ENCODE measurements at regions not wholly inside any gene's neighbourhood (a gene's known extent, or its start where the extent isn't known, plus 50 kb on each side); places are given as distances from the start of the nearest gene placed in this dataset.

DNA sequence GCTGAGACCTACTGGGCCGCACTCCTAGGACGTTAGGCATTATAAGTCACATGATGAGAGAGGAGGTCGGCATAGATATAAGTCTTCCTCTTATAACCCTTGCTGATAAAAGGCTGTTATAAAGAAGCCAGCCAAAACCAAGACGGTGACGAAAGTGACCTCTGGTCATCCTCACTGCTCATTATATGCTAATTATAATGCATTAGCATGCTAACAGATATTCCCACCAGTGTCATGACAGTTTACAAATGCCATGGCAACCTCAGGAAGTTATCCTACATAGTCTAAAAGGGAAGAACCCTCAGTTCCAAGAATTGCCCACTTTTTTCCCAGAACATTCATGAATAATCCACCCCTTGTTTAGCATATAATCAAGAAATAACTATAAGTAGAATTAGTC lies 222.4 kb downstream of the TLE1 start:
- ChIA-PET POLR2A (no interaction called here), CTCF (no interaction called here)
- H3K4me3 ChIP-seq (ENCODE audit: low read length): no peak overlapping the region
- no peaks in the 10 kb centered on the region for H3K27me3 ChIP-seq (ENCODE audit: control insufficient read depth in 2 of 2, insufficient read depth in 2 of 2, low read length in 2 of 2)
- no peaks in the 10 kb centered on the region for H3K4me1 Mint-ChIP-seq
- no peaks in the 10 kb centered on the region for H3K4me1 ChIP-seq (ENCODE audit: control insufficient read depth in 2 of 2, insufficient read depth in 2 of 2, low read length in 2 of 2)
- DNase-seq (no peak), ATAC-seq (no peak)
- H3K9me3 ChIP-seq (ENCODE audit: control insufficient read depth in 2 of 3, low read length in 3 of 3): no peaks in the 10 kb centered on the region
- H3K27ac ChIP-seq (ENCODE audit: low read depth, low read length): no peak overlapping the region
- no peak overlapping the region for H3K27ac Mint-ChIP-seq
- H3K4me3 Mint-ChIP-seq: no peak overlapping the region
- H3K27me3 Mint-ChIP-seq: peaks cover 0 to 11% (median 0%) of the 10 kb centered on the region in 5 donors
- peaks cover 0 to 12% (median 0%) of the 10 kb centered on the region in 11 donors for H3K9me3 Mint-ChIP-seq
- H3K36me3 ChIP-seq (ENCODE audit: control insufficient read depth in 2 of 3, insufficient read depth in 3 of 3, low read length in 3 of 3): no peaks in the 10 kb centered on the region
- no peaks in the 10 kb centered on the region for H3K36me3 Mint-ChIP-seq
- intact Hi-C loops (cut with micrococcal nuclease): no loop called here

DNA sequence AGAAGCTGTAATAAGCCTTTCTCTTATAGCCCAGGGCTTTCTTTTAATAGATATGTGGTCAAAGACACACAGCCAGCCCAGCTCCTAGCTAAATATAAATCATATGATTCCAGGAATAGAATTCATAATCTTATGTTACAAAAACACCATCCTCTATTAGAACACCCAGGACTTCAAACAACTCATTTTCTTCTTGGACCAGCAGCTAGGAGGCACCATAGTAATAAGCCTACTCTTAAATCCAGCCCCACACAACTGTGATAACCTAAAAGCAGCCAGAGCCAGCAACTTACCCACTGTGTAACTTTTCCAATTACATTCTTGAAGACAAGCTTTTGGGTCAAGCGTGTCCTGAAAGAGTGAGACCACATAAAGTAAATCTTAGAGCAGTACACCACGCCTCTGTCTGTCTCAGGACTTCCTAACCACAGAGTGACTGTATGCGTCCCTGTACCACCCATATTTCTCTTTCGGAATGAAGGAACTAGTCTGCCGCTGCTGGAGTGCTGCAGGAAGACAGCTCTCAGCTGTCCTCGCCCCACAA lies 223.8 kb downstream of the TLE1 start:
- ATAC-seq: no peak
- intact Hi-C loops (cut with micrococcal nuclease): no loop called here
- no peaks in the 10 kb centered on the region for H3K36me3 Mint-ChIP-seq

DNA sequence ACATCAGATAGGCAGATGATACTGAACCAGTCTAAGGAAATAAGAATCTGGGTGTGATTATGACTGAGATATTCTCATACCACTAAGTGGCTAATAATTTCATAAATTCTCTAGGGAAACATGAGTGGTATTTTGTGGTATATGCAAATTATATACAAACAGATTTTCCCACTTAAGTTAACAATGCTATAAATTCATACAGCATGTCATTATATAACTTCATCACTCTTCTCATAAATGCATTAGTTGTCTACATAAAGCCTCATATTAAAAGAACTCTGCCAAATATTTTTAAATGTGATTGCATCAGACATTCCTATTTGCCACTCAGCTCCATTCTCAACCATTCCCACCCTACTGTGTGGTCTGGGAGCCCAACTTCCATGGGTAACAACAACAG lies 226.5 kb downstream of the TLE1 start:
- Mint-ChIP-seq H3K4me3 (no peak overlapping the region), H3K9me3 (peaks cover 0 to 8% (median 0%) of the 10 kb centered on the region in 11 donors), H3K4me1 (no peaks in the 10 kb centered on the region), H3K27ac (no peak overlapping the region), H3K36me3 (no peaks in the 10 kb centered on the region), H3K27me3 (peaks cover 0 to 3% (median 0%) of the 10 kb centered on the region in 5 donors)
- intact Hi-C loops (cut with micrococcal nuclease): no loop called here
- no peaks in the 10 kb centered on the region for H3K4me1 ChIP-seq (ENCODE audit: control insufficient read depth in 2 of 2, insufficient read depth in 2 of 2, low read length in 2 of 2)
- no peaks in the 10 kb centered on the region for H3K9me3 ChIP-seq (ENCODE audit: control insufficient read depth in 2 of 3, low read length in 3 of 3)
- H3K36me3 ChIP-seq (ENCODE audit: control insufficient read depth in 2 of 3, insufficient read depth in 3 of 3, low read length in 3 of 3): no peaks in the 10 kb centered on the region
- H3K27ac ChIP-seq (ENCODE audit: low read depth, low read length): no peak overlapping the region
- ChIA-PET CTCF (no interaction called here), POLR2A (no interaction called here)
- no peak for DNase-seq
- no peak overlapping the region for H3K4me3 ChIP-seq (ENCODE audit: low read length)
- no peak for ATAC-seq
- H3K27me3 ChIP-seq (ENCODE audit: control insufficient read depth in 2 of 2, insufficient read depth in 2 of 2, low read length in 2 of 2): no peaks in the 10 kb centered on the region

More for the DNA sequence above, 223.8 kb downstream of the TLE1 start:
- CTCF ChIA-PET: no interaction called here
- no peaks in the 10 kb centered on the region for H3K27me3 ChIP-seq (ENCODE audit: control insufficient read depth in 2 of 2, insufficient read depth in 2 of 2, low read length in 2 of 2)
- POLR2A ChIA-PET: no interaction called here
- peaks cover 0 to 12% (median 0%) of the 10 kb centered on the region in 11 donors for H3K9me3 Mint-ChIP-seq
- H3K9me3 ChIP-seq (ENCODE audit: control insufficient read depth in 2 of 3, low read length in 3 of 3): no peaks in the 10 kb centered on the region
- H3K4me3 ChIP-seq (ENCODE audit: low read length): no peak overlapping the region
- peaks cover 0 to 11% (median 0%) of the 10 kb centered on the region in 5 donors for H3K27me3 Mint-ChIP-seq
- H3K27ac Mint-ChIP-seq: no peak overlapping the region
- H3K27ac ChIP-seq (ENCODE audit: low read depth, low read length): no peak overlapping the region
- DNase-seq: no peak
- H3K4me1 Mint-ChIP-seq: no peaks in the 10 kb centered on the region
- H3K36me3 ChIP-seq (ENCODE audit: control insufficient read depth in 2 of 3, insufficient read depth in 3 of 3, low read length in 3 of 3): no peaks in the 10 kb centered on the region
- no peak overlapping the region for H3K4me3 Mint-ChIP-seq
- no peaks in the 10 kb centered on the region for H3K4me1 ChIP-seq (ENCODE audit: control insufficient read depth in 2 of 2, insufficient read depth in 2 of 2, low read length in 2 of 2)

DNA sequence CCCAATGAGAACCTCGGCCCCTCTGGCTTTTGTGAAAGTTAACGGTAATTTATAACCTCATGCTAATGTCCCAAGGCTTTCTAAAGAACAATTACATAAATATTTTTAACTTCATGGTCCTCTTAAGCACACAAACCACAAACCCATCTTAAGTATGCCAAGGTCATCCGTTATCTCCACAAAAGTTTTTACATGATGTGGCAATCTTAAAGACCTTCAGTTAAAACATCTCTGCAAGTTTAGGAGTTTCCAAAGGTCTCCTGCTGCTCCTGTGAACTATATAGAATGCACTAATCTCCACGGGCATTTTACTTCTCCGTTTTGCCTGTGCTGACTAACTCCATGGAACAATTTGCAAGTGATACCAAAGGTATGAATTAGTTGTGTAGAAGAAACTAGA lies 228.2 kb downstream of the TLE1 start:
- H3K36me3 ChIP-seq (ENCODE audit: control insufficient read depth in 2 of 3, insufficient read depth in 3 of 3, low read length in 3 of 3): no peaks in the 10 kb centered on the region
- H3K36me3 Mint-ChIP-seq: no peaks in the 10 kb centered on the region
- H3K9me3 ChIP-seq (ENCODE audit: control insufficient read depth in 2 of 3, low read length in 3 of 3): no peaks in the 10 kb centered on the region
- no peaks in the 10 kb centered on the region for H3K4me1 ChIP-seq (ENCODE audit: control insufficient read depth in 2 of 2, insufficient read depth in 2 of 2, low read length in 2 of 2)
- no peak overlapping the region for H3K4me3 Mint-ChIP-seq
- no peak overlapping the region for H3K27ac Mint-ChIP-seq
- no peak overlapping the region for H3K4me3 ChIP-seq (ENCODE audit: low read length)
- H3K27ac ChIP-seq (ENCODE audit: low read depth, low read length): no peak overlapping the region
- DNase-seq: no peak
- peaks cover 0 to 9% (median 0%) of the 10 kb centered on the region in 11 donors for H3K9me3 Mint-ChIP-seq
- H3K4me1 Mint-ChIP-seq: no peaks in the 10 kb centered on the region
- intact Hi-C loops (cut with micrococcal nuclease): no loop called here
- ChIA-PET CTCF (no interaction called here), POLR2A (no interaction called here)
- no peak for ATAC-seq
- peaks cover 0 to 3% (median 0%) of the 10 kb centered on the region in 5 donors for H3K27me3 Mint-ChIP-seq
- H3K27me3 ChIP-seq (ENCODE audit: control insufficient read depth in 2 of 2, insufficient read depth in 2 of 2, low read length in 2 of 2): no peaks in the 10 kb centered on the region

DNA sequence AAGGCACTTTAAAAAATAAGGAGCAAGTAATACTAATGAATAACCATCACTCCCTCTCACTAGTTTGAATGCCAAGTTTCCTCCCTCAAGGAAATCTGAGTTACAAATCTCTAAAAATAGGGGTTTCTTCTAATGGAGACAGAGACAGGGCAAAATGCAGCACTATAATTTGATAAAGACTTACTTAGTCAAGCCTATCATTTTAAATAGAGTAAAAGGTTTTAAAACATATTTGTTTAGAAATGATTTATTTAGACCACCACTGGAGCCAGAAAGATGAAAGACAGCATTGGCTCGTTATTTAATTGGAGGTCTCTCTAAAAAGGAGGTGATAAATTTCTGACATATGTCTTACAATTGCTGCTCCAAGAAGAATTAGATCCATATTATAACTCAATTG lies 228.7 kb downstream of the TLE1 start:
- Histone ChIP-seq H3K36me3 (ENCODE audit: control insufficient read depth in 2 of 3, insufficient read depth in 3 of 3, low read length in 3 of 3) (no peaks in the 10 kb centered on the region), H3K27me3 (ENCODE audit: control insufficient read depth in 2 of 2, insufficient read depth in 2 of 2, low read length in 2 of 2) (no peaks in the 10 kb centered on the region), H3K27ac (ENCODE audit: low read depth, low read length) (no peak overlapping the region), H3K4me1 (ENCODE audit: control insufficient read depth in 2 of 2, insufficient read depth in 2 of 2, low read length in 2 of 2) (no peaks in the 10 kb centered on the region), H3K9me3 (ENCODE audit: control insufficient read depth in 2 of 3, low read length in 3 of 3) (no peaks in the 10 kb centered on the region), H3K4me3 (ENCODE audit: low read length) (no peak overlapping the region)
- no peak for DNase-seq
- Mint-ChIP-seq H3K27ac (no peak overlapping the region), H3K36me3 (no peaks in the 10 kb centered on the region), H3K27me3 (peaks cover 0 to 3% (median 0%) of the 10 kb centered on the region in 5 donors), H3K9me3 (peaks cover 0 to 9% (median 0%) of the 10 kb centered on the region in 11 donors), H3K4me1 (no peaks in the 10 kb centered on the region), H3K4me3 (no peak overlapping the region)
- CTCF ChIA-PET: no interaction called here
- POLR2A ChIA-PET: no interaction called here
- ATAC-seq: no peak
- intact Hi-C loops (cut with micrococcal nuclease): no loop called here

DNA sequence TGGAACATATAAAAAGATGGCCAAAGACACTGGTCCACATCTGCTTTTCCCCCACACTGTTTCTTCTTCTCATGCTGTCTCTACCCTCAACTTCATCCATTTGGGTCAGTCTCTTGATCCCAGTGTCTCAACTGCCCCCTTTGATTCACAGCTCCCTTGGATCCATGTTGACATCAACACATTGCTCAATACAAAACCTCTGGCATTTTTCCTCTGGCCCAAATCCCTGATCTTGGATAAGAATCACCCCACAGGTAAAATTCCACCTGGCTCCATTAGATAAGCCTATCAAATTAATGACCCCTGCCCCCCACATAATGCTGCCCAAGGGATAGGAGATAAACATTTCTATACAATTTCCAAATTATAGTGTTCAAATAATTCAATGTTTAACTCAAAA lies 229.8 kb downstream of the TLE1 start:
- Mint-ChIP-seq H3K27me3 (peaks cover 0 to 3% (median 0%) of the 10 kb centered on the region in 5 donors), H3K27ac (no peak overlapping the region), H3K4me1 (no peaks in the 10 kb centered on the region), H3K4me3 (no peak overlapping the region), H3K9me3 (peaks cover 0 to 9% (median 0%) of the 10 kb centered on the region in 11 donors), H3K36me3 (no peaks in the 10 kb centered on the region)
- ATAC-seq: no peak
- H3K27me3 ChIP-seq (ENCODE audit: control insufficient read depth in 2 of 2, insufficient read depth in 2 of 2, low read length in 2 of 2): no peaks in the 10 kb centered on the region
- intact Hi-C loops (cut with micrococcal nuclease): no loop called here
- no peaks in the 10 kb centered on the region for H3K4me1 ChIP-seq (ENCODE audit: control insufficient read depth in 2 of 2, insufficient read depth in 2 of 2, low read length in 2 of 2)
- no peak overlapping the region for H3K27ac ChIP-seq (ENCODE audit: low read depth, low read length)
- no peaks in the 10 kb centered on the region for H3K9me3 ChIP-seq (ENCODE audit: control insufficient read depth in 2 of 3, low read length in 3 of 3)
- ChIA-PET CTCF (no interaction called here), POLR2A (no interaction called here)
- DNase-seq: no peak
- H3K36me3 ChIP-seq (ENCODE audit: control insufficient read depth in 2 of 3, insufficient read depth in 3 of 3, low read length in 3 of 3): no peaks in the 10 kb centered on the region
- no peak overlapping the region for H3K4me3 ChIP-seq (ENCODE audit: low read length)

DNA sequence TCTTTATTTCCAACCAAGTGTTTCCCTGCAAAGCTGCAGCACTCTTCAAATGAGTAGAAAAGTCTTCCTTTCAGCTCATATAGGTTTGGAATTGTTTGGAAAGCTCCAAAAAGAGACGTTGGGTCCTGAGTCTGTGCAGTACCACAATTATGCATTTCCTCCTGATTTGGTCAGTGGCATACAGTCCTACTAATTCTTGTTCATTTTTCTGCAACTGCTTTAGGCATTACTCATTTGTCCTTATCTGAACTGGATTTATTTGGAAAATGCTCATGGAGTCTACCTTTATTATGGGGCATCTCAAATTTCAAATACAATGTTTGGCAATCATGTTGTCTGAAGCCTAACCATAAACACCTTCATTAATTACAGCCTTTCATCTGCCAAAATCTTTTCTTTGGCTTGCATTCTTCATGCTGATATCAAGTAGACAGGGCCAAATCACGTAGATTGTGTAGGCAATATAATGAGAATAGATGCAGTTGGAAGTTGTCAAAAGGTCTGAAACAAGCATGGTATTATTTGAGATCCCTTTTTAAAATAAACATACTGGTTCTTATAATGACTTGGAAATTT lies 232.8 kb downstream of the TLE1 start:
- H3K4me1 Mint-ChIP-seq: no peaks in the 10 kb centered on the region
- H3K27ac ChIP-seq (ENCODE audit: low read depth, low read length): no peak overlapping the region
- no peaks in the 10 kb centered on the region for H3K27me3 ChIP-seq (ENCODE audit: control insufficient read depth in 2 of 2, insufficient read depth in 2 of 2, low read length in 2 of 2)
- no peak overlapping the region for H3K27ac Mint-ChIP-seq
- DNase-seq: no peak
- no peaks in the 10 kb centered on the region for H3K36me3 Mint-ChIP-seq
- H3K27me3 Mint-ChIP-seq: peaks cover 0 to 3% (median 0%) of the 10 kb centered on the region in 5 donors
- no peak overlapping the region for H3K4me3 ChIP-seq (ENCODE audit: low read length)
- POLR2A ChIA-PET: no interaction called here
- no peaks in the 10 kb centered on the region for H3K4me1 ChIP-seq (ENCODE audit: control insufficient read depth in 2 of 2, insufficient read depth in 2 of 2, low read length in 2 of 2)
- no peak for ATAC-seq
- peaks cover 0 to 9% (median 0%) of the 10 kb centered on the region in 11 donors for H3K9me3 Mint-ChIP-seq
- H3K36me3 ChIP-seq (ENCODE audit: control insufficient read depth in 2 of 3, insufficient read depth in 3 of 3, low read length in 3 of 3): no peaks in the 10 kb centered on the region
- no peaks in the 10 kb centered on the region for H3K9me3 ChIP-seq (ENCODE audit: control insufficient read depth in 2 of 3, low read length in 3 of 3)
- CTCF ChIA-PET: no interaction called here
- no peak overlapping the region for H3K4me3 Mint-ChIP-seq
- intact Hi-C loops (cut with micrococcal nuclease): no loop called here

All from naive thymus-derived CD4-positive, alpha-beta T cell (primary cell).